MM.1S (cell line): ENCODE measurements at regions not wholly inside any gene's neighbourhood (a gene's known extent, or its start where the extent isn't known, plus 50 kb on each side); places are given as distances from the start of the nearest gene placed in this dataset.

Experiments used
- EZH2 ChIP-seq: fragments of 300-600 bp; sonication (generic); optimal IDR thresholded peaks from 2 replicates; pipeline ENCODE3; 2017; ENCODE audit warnings: low read depth, mild to moderate bottlenecking, antibody characterized with exemption, low read length, mixed read lengths
- EZH2phosphoT487 ChIP-seq: fragments of 300-600 bp; sonication (generic); IDR thresholded peaks from 2 replicates; pipeline ENCODE4 v1.6.1; 2018; ENCODE audit warnings: antibody characterized with exemption, low read length
- TF ChIP-seq, protein P1 (sequence below): fragments of 300-600 bp; sonication (generic); IDR thresholded peaks from 2 replicates; pipeline ENCODE4 v1.5.1; 2016; ENCODE audit warnings: antibody characterized with exemption, low read length, mixed read lengths

DNA sequence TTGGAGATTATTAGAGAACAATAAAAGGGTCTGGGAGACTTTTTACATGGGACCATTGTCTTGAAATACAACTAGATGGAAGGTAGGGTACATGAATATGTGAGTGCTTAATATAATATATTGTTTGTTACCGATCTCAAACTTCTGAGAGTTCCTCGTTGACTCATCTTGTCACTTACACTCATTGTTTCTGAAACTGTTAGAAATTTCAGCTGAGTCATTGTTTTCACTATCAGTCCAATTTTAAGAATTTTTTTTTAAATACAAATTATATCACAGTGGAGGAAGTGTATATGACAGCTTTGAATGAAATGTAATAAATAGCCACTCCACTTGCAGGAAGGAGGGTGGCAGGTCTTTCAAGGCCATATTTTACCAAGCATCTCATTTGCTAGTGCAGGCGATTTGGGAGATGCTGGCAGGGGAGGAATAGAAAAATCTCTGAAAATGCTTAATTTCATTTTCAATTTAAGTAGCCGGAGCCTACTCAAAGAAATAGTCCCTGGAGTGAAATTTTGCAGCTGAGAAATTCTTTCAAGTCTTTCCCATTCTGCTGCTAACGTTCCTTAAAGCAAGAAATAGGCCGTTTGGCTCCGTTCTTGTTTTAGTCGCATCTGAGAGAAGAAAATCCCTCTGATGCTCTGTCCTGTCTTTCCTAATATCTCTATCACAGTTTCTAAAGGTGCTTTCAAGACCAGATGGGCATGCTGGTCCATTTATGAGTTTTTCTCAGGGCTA, 1404.2 kb upstream of the CELF2 start:
- TF ChIP-seq EZH2phosphoT487 = no peak
- TF ChIP-seq, protein P1, sequence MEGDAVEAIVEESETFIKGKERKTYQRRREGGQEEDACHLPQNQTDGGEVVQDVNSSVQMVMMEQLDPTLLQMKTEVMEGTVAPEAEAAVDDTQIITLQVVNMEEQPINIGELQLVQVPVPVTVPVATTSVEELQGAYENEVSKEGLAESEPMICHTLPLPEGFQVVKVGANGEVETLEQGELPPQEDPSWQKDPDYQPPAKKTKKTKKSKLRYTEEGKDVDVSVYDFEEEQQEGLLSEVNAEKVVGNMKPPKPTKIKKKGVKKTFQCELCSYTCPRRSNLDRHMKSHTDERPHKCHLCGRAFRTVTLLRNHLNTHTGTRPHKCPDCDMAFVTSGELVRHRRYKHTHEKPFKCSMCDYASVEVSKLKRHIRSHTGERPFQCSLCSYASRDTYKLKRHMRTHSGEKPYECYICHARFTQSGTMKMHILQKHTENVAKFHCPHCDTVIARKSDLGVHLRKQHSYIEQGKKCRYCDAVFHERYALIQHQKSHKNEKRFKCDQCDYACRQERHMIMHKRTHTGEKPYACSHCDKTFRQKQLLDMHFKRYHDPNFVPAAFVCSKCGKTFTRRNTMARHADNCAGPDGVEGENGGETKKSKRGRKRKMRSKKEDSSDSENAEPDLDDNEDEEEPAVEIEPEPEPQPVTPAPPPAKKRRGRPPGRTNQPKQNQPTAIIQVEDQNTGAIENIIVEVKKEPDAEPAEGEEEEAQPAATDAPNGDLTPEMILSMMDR = no peak
- no peak for TF ChIP-seq EZH2
